ENCODE measurements at regions not wholly inside any gene's neighbourhood (a gene's known extent, or its start where the extent isn't known, plus 50 kb on each side); places are given as distances from the start of the nearest gene placed in this dataset.

DNA sequence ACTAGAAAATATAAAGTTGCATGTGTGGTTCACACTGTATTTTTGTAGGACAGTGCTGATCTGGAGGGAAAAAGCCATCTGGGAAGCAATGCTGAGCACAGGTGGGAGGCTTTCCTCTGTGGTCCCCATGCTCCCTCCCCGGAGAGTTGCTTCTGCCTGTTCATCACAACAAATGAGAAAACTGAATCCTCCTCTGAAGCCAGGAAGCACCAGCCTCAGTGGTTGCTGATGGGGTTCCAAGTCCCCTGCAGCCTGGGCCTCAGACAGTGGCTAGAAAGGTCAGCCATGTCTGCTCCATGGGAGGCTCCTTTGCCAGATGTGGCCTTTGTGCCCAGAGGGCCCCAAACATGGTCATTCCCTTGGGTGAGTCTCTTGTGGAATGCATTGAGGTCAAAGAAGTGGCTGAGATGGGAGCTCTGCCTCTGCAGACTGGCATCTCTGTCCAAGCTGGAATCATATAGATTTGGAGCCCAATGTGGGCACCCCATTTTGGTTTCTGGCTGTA lies 77.6 kb downstream of the C5orf15 start:
- DNase-seq (ENCODE audit: low read depth) = no peak
- no peak for TF ChIP-seq CTCF (IDR thresholded peaks at IDR 0.05; ENCODE audit: control insufficient read depth, extremely low read depth, insufficient read depth)
- no peak overlapping the region for H3K4me3 ChIP-seq (ENCODE audit: low read depth, low read length)

GRCh38 chr5:133890314-133890713 lies 78.1 kb downstream of the C5orf15 start:
- TF ChIP-seq CTCF (IDR thresholded peaks at IDR 0.05; ENCODE audit: control insufficient read depth, extremely low read depth, insufficient read depth) = no peak
- no peak for DNase-seq (ENCODE audit: low read depth)
- H3K4me3 ChIP-seq (ENCODE audit: low read depth, low read length) = no peak overlapping the region

- H3K4me3 ChIP-seq (ENCODE audit: low read depth, low read length) = no peak overlapping the region
Observed at GRCh38 chr5:133889271-133889905, 79.0 kb downstream of the C5orf15 start.

GRCh38 chr5:133888625-133888991 lies 79.8 kb downstream of the C5orf15 start:
- DNase-seq (ENCODE audit: low read depth) = no peak
- no peak overlapping the region for H3K4me3 ChIP-seq (ENCODE audit: low read depth, low read length)
- TF ChIP-seq CTCF (IDR thresholded peaks at IDR 0.05; ENCODE audit: control insufficient read depth, extremely low read depth, insufficient read depth) = no peak

More at GRCh38 chr5:133889271-133889905, 79.0 kb downstream of the C5orf15 start:
- TF ChIP-seq CTCF (IDR thresholded peaks at IDR 0.05; ENCODE audit: control insufficient read depth, extremely low read depth, insufficient read depth) = no peak
- DNase-seq (ENCODE audit: low read depth) = no peak

GRCh38 chr5:133885566-133885965 lies 82.9 kb downstream of the C5orf15 start:
- no peak for TF ChIP-seq CTCF (IDR thresholded peaks at IDR 0.05; ENCODE audit: control insufficient read depth, extremely low read depth, insufficient read depth)
- H3K4me3 ChIP-seq (ENCODE audit: low read depth, low read length) = no peak overlapping the region
- DNase-seq (ENCODE audit: low read depth) = no peak

- H3K4me3 ChIP-seq (ENCODE audit: low read depth, low read length) = no peak overlapping the region
- no peak for TF ChIP-seq CTCF (IDR thresholded peaks at IDR 0.05; ENCODE audit: control insufficient read depth, extremely low read depth, insufficient read depth)
- peak; percentile 60 for DNase-seq (ENCODE audit: low read depth)
Observed at GRCh38 chr5:133884569-133885311, 83.7 kb downstream of the C5orf15 start.

All from LNCaP clone FGC (cell line).